RWPE1 (cell line): ENCODE measurements at regions not wholly inside any gene's neighbourhood (a gene's known extent, or its start where the extent isn't known, plus 50 kb on each side); places are given as distances from the start of the nearest gene placed in this dataset.

ENCODE experiments used
- CTCF ChIA-PET: fragments of 350-600 bp; sonication (Branson Sonifier 250); formaldehyde crosslinking; extraction: SDS; loops from one replicate; lab custom pipeline; 2021; lab: Yijun Ruan, JAX
- POLR2A ChIA-PET: fragments of 400-600 bp; formaldehyde crosslinking; extraction: SDS; loops from one replicate; lab custom pipeline; 2020; ENCODE audit warnings: antibody characterized with exemption; ENCODE audit not compliant: low non-redundant PET; lab: Yijun Ruan, JAX
- DNase-seq: peaks from one replicate; pipeline ENCODE4 v3.0.0; 2012; ENCODE audit warnings: low spot score
- H3K27ac ChIP-seq: fragments of 450-650 bp; 2 replicates; pipeline ENCODE4 v1.5.1; 2017
- CTCF ChIP-seq: fragments of 450-650 bp; conservative IDR thresholded peaks from 2 replicates; pipeline ENCODE4 v1.5.1; 2017; ENCODE audit warnings: low read depth, mild to moderate bottlenecking

DNA sequence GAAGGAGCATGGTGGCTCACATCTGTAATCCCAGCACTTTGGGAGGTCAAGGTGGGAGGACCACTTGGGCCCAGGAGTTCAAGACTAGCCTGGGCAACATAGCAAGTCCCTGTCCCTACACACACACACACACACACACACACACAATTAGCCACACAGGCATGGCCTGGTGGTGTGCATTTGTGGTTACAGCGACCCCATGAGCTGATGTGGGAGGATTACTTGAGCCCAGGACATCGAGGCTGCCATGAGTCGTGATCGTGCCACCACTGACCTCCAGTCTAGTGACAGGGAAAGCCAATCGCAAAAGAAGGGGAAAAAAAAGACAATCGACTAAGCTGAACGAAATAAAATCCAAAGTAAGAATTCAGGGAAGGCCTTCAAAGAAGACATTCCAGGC lies 67.9 kb downstream of the TBX3 start:
- DNase-seq: no peak
- POLR2A ChIA-PET: no interaction called here
- TF ChIP-seq CTCF: no peak
- H3K27ac ChIP-seq: no peak overlapping the region
- CTCF ChIA-PET: interaction anchor here (0.6 to 1.2 kb wide), 2 partner anchors 20 to 1082 kb away, joined by 3 read pairs; no protein-coding TSS in a partner anchor

DNA sequence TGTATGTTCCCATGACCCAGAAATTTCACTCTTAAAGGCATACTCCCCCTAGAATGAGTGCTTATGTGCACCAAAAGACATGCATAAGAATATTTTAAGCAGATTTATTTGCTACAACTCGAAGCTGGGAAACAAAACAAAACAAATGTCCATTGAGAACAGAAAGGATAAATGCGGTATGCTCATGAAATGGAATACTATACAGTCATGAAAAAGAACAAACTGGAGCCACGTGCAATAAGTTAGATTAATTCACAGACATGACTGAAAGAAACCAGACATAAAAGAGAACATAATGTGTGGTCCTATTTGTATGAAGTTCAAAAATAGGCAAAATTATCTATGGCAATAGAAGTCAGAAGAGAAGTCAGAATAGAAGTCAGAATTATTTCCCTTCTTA lies 69.9 kb downstream of the TBX3 start:
- no peak overlapping the region for H3K27ac ChIP-seq
- ChIA-PET CTCF (no interaction called here), POLR2A (no interaction called here)
- no peak for DNase-seq
- TF ChIP-seq CTCF: no peak

DNA sequence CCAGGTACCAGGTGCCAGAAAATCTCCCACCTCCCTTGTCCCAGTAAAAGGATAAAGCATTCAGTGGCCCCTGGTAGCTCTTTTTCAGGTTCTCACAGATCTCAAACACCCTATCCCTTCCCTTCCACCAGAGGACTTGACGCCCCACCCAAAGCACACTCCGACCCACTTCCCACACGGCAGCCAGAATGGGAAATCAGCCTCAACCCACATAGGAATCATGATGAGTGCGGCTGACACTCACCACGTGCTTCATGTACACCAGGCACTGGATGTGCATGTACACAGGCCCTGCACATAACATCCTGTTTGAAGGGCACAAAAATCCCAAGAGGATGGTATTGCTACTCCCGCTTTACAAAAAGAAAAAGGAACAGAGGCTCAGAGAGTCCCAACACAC lies 71.9 kb downstream of the TBX3 start:
- no peak for TF ChIP-seq CTCF
- DNase-seq: no peak
- H3K27ac ChIP-seq: no peak overlapping the region
- ChIA-PET CTCF (interaction anchor here (0.6 kb wide), 1 partner anchor 101 kb away, joined by 3 read pairs; no protein-coding TSS in a partner anchor), POLR2A (no interaction called here)

DNA sequence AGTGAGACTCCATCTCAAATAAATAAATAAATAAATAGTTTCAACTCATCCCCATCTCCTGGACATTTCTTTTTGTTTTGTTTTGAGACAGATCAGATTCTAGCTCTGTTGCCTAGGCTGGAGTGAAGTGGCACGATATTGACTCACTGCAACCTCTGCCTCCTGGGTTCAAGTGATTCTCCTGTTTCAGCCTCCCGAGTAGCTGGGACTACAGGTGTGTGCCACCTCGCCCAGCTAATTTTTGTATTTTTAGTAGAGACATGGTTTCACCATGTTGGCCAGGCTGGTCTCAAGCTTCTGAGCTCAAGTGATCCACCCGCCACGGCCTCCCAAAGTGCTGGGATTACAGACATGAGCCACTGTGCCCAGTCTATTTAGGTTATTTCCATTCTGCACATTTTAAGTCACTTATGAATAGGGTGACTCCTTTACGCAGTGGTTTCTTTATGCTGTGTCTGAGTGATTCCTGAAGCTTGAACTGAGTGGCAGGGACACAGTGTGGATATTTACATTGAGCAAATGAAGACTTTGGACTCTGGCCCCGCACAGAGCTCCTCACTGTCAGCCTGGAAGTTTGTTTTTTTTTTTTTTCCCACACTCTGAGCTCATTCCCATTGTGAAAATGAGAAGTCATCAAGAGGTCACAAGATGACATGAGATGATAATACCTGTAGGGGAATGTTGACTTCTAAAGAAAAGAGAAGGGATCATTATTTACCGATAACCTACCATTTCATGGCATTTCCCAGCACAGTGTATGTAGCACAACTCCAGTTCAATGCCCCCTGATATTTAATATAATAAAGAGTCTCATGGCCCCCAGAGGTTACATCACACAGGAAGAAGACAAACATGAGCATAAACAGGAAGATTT lies 72.6 kb downstream of the TBX3 start:
- POLR2A ChIA-PET: no interaction called here
- no peak for TF ChIP-seq CTCF
- H3K27ac ChIP-seq: no peak overlapping the region
- CTCF ChIA-PET: interaction anchor here (0.6 kb wide), 1 partner anchor 100 kb away, joined by 3 read pairs; no protein-coding TSS in a partner anchor
- DNase-seq: no peak

- no peak overlapping the region for H3K27ac ChIP-seq
- ChIA-PET CTCF (no interaction called here), POLR2A (no interaction called here)
- no peak for DNase-seq
- TF ChIP-seq CTCF: no peak
Observed at GRCh38 chr12:114608509-114608908, 75.5 kb downstream of the TBX3 start.

GRCh38 chr12:114605918-114606317 lies 78.1 kb downstream of the TBX3 start:
- CTCF ChIA-PET: interaction anchor here (1.1 kb wide), 1 partner anchor 20 kb away, joined by 3 read pairs; no protein-coding TSS in a partner anchor
- H3K27ac ChIP-seq: no peak overlapping the region
- DNase-seq: no peak
- POLR2A ChIA-PET: no interaction called here
- TF ChIP-seq CTCF: no peak
